Thoracic aorta (tissue), 2 donors: ENCODE measurements at regions not wholly inside any gene's neighbourhood (a gene's known extent, or its start where the extent isn't known, plus 50 kb on each side); places are given as distances from the start of the nearest gene placed in this dataset.
A peak's percentile ranks its signal among the peaks of the same experiment; 100 is the strongest.

Experiments used
- ATAC-seq: fragments of 150-250 bp; one replicate; pipeline ENCODE4 v1.8.0; 2017; ENCODE audit warnings: low read depth; ENCODE audit not compliant: insufficient number of reproducible peaks, low FRiP score
- DNase-seq: peaks from one replicate; pipeline ENCODE4 v3.0.0-alpha.2; 2020; ENCODE audit warnings: low spot score
- H3K27ac ChIP-seq, 2 donors: fragments of 200-600 bp; sonication (generic); 1 replicate in 1 of 2; 2 replicates in 1 of 2; pipeline ENCODE4 v1.5.1; 2016; ENCODE audit warnings: mild to moderate bottlenecking in 2 of 2, moderate library complexity in 2 of 2
- H3K27me3 ChIP-seq: fragments of 200-600 bp; sonication (generic); replicated peaks from 2 replicates; pipeline ENCODE4 v1.6.0; 2016; ENCODE audit warnings: mild to moderate bottlenecking; ENCODE audit not compliant: insufficient read depth
- H3K36me3 ChIP-seq: fragments of 200-600 bp; sonication (generic); one replicate; pipeline ENCODE4 v1.5.1; 2016
- H3K4me1 ChIP-seq, 2 donors: fragments of 200-600 bp; sonication (generic); 1 replicate in 1 of 2; 2 replicates in 1 of 2; pipeline versions ENCODE4 v1.5.1 to v1.6.0; 2016; ENCODE audit warnings: low read depth in 2 of 2, mild to moderate bottlenecking in 1 of 2; ENCODE audit not compliant: control insufficient read depth in 1 of 2
- H3K4me3 ChIP-seq: fragments of 200-600 bp; sonication (generic); 2 replicates; pipeline ENCODE4 v1.5.1; 2016; ENCODE audit warnings: mild to moderate bottlenecking
- H3K9me3 ChIP-seq: fragments of 200-600 bp; sonication (generic); 2 replicates; pipeline ENCODE4 v1.5.1; 2016
- TF ChIP-seq, protein P1 (sequence below): fragments of 200-600 bp; sonication (generic); IDR thresholded peaks from one replicate; pipeline ENCODE4 v1.5.1; 2019; ENCODE audit warnings: antibody characterized with exemption

DNA sequence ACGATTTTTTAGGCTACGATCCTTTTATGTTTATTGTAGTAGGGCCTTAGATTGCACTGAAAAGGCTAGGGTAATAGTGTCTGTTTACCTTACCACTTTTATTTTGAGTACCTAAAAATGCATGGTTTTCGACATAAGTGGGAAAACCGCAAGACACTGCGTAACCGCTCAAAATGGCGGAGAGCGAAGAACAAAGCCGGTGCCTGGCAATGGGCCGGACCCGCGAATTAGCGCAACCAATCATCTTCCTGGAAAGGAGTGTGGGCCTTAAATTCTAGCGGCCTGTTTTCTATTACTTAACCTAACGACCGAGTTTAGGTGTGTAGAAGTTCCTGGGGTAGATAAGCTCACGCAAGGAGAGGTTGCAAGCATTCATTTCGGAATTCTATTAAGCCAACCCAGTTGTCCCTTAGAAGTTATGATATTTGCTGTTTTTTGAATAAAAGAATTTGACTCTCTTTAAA lies 118.0 kb downstream of the HFE start:
- H3K9me3 ChIP-seq: no peaks in the 10 kb centered on the region
- TF ChIP-seq, protein P1, sequence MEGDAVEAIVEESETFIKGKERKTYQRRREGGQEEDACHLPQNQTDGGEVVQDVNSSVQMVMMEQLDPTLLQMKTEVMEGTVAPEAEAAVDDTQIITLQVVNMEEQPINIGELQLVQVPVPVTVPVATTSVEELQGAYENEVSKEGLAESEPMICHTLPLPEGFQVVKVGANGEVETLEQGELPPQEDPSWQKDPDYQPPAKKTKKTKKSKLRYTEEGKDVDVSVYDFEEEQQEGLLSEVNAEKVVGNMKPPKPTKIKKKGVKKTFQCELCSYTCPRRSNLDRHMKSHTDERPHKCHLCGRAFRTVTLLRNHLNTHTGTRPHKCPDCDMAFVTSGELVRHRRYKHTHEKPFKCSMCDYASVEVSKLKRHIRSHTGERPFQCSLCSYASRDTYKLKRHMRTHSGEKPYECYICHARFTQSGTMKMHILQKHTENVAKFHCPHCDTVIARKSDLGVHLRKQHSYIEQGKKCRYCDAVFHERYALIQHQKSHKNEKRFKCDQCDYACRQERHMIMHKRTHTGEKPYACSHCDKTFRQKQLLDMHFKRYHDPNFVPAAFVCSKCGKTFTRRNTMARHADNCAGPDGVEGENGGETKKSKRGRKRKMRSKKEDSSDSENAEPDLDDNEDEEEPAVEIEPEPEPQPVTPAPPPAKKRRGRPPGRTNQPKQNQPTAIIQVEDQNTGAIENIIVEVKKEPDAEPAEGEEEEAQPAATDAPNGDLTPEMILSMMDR: no peak
- peak overlapping the region; percentile 89 for H3K4me3 ChIP-seq
- peak overlapping the region; percentile 97 to 98 for H3K27ac ChIP-seq
- H3K36me3 ChIP-seq: no peaks in the 10 kb centered on the region
- H3K4me1 ChIP-seq: peaks cover 6 to 20% of the 10 kb centered on the region in 2 donors
- DNase-seq (no peak), ATAC-seq (peak; percentile 74)
- no peaks in the 10 kb centered on the region for H3K27me3 ChIP-seq

DNA sequence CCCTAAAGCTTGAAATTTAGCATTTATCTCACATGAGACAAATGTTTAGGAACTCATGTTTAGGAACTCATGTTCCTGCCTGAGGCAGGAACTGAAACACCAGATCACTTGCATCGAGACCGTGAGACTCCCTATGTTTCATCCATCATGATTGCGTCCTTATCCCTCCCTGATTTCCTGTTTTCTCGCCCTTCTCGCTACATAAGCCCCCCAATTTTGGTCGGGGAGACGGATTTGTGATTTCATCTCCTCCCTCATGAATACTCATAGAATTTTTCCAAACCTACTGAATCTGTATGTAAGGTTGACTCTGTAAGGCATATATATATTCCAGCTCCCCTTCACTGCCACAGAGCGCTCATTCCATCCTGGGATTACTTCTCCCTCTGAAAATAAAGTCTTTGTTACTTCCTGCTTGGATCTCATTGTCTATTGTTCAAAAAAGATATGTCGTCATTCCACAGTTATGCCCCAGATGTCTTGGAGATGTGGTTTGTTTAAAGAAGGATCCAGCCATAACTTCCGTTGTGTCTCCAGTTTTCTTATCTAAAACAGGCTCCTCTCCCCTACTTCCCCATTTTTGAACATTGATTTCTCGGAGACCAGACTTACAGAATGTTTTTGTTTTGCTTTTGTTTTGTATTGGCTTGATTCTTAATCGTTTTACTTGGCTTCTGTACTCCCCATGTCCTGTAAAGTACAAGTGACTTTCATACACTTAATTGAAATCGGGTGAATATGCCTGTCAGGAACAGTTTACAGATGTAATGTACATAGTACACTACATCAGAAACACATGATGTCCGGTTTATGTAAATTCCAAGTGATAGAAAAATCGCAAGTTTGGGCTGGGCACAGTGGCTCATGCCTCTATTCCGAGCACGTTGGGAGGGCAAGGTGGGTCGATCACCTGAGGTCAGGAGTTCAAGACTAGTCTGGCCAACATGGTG lies 118.7 kb downstream of the HFE start:
- TF ChIP-seq, protein P1: no peak
- Histone ChIP-seq H3K9me3 (no peaks in the 10 kb centered on the region), H3K27ac (peak overlapping the region; percentile 97 to 98), H3K36me3 (no peaks in the 10 kb centered on the region), H3K27me3 (no peaks in the 10 kb centered on the region), H3K4me3 (peak overlapping the region; percentile 89), H3K4me1 (peaks cover 6 to 18% of the 10 kb centered on the region in 2 donors)
- DNase-seq: no peak
- no peak for ATAC-seq

DNA sequence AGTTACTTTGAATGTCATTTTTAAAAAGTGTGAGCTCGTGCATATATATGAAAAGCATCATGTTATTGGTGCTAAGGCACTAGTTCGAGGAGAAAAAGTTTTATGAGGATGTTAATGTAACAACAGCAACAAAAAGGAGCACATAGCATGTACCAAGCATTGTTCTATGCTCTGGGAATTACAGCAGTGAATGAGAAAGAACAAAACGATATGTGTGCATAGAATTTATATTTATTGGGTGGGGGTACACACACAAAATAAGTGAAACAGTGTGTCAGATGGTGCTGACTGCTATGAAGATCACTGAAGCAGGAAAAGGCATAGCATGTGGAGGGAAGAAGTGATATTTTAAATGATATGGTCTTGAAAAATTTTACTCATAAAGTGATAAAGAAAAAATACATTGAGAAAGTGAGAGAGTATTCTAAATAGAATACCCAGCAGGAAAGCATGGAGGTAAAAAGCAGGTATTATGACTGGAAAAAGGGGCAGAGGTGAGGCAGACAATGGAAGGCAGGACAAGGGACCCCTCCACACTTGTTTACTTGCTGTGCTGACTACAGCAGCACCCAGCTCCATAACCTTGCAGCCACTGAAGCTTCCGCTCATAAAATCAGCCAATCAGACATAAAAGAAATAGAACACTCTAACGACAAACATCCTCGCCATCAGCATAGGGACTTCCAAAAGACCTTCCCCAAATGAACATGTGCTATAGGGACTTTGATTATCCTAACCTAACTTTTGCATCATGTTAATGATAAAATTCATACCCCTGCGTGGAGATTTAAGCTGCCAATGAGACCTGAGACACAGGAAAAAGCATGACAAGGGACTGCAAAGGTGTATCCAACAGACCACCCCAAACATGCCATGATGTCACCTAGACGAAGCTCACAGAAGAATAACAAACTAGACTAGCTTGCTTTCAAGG lies 119.9 kb downstream of the HFE start:
- ATAC-seq (no peak), DNase-seq (no peak)
- no peaks in the 10 kb centered on the region for H3K9me3 ChIP-seq
- H3K36me3 ChIP-seq: no peaks in the 10 kb centered on the region
- TF ChIP-seq, protein P1: no peak
- H3K4me3 ChIP-seq: peak overlapping the region; percentile 89
- H3K27ac ChIP-seq: no peak overlapping the region
- H3K4me1 ChIP-seq: peaks cover 6 to 18% of the 10 kb centered on the region in 2 donors
- no peaks in the 10 kb centered on the region for H3K27me3 ChIP-seq

DNA sequence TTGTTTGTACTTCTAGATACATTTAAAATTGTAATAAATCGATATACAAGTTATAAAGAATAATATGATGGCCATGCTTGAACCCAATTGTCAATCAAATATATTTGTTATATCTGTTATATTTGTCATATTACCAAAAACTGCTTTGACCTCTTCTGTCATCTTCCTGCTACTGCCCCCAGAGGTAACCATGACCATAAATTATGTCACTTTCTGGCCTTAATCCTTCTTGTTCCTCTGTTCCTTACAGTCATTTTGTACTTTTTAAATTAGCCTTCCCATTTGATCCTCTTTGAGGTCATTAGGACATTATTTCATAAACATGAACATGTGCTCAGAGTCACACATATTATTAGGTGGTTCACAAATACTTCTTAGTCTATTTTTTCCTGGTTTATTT lies 124.7 kb downstream of the HFE start:
- no peak for DNase-seq
- H3K36me3 ChIP-seq: no peaks in the 10 kb centered on the region
- H3K4me1 ChIP-seq: peaks cover 0 to 19% of the 10 kb centered on the region in 2 donors
- TF ChIP-seq, protein P1: no peak
- no peak overlapping the region for H3K4me3 ChIP-seq
- no peaks in the 10 kb centered on the region for H3K9me3 ChIP-seq
- H3K27ac ChIP-seq: no peak overlapping the region
- ATAC-seq: no peak
- no peaks in the 10 kb centered on the region for H3K27me3 ChIP-seq
